IMR-90 (cell line): ENCODE measurements at regions not wholly inside any gene's neighbourhood (a gene's known extent, or its start where the extent isn't known, plus 50 kb on each side); places are given as distances from the start of the nearest gene placed in this dataset.
"Not testable (repeated sequence)": the region's sequence is repeated elsewhere in the genome, so short reads cannot be mapped to it uniquely, and the experiment has no call there.

Experiments used
- MXI1 ChIP-seq: IDR thresholded peaks from 2 replicates; pipeline ENCODE4 v1.6.1; 2012; ENCODE audit warnings: low read depth, mild to moderate bottlenecking, low read length, moderate library complexity, borderline replicate concordance
- POLR2A ChIP-seq: IDR thresholded peaks from 2 replicates; pipeline ENCODE4 v1.6.1; 2012; ENCODE audit warnings: mild to moderate bottlenecking, low read depth, low read length
- RAD21 ChIP-seq: IDR thresholded peaks from 2 replicates; pipeline ENCODE4 v1.6.1; 2012; ENCODE audit warnings: low read length, improper control_type of control experiment
- RCOR1 ChIP-seq: IDR thresholded peaks from 2 replicates; pipeline ENCODE4 v1.6.1; 2012; ENCODE audit warnings: mild to moderate bottlenecking, low read length, improper control_type of control experiment; ENCODE audit not compliant: insufficient replicate concordance
- RFX5 ChIP-seq: IDR thresholded peaks from 2 replicates; pipeline ENCODE4 v1.8.0; 2012; ENCODE audit warnings: low read depth, mild to moderate bottlenecking, low read length, moderate library complexity
- SMC3 ChIP-seq: fragments of 150-350 bp; IDR thresholded peaks from 2 replicates; pipeline ENCODE4 v1.6.1; 2016; ENCODE audit warnings: low read depth, mild to moderate bottlenecking, antibody characterized with exemption, low read length, moderate library complexity
- TF ChIP-seq, protein P1 (sequence below): fragments of 150-350 bp; IDR thresholded peaks from 2 replicates; pipeline ENCODE4 v1.6.1; 2016; ENCODE audit warnings: low read depth, mild to moderate bottlenecking, low read length, moderate library complexity, borderline replicate concordance
- TF ChIP-seq, protein P2 (sequence below): conservative IDR thresholded peaks from 2 replicates; pipeline ENCODE4 v1.5.1; 2012; ENCODE audit warnings: mild to moderate bottlenecking, low read depth, low read length, improper control_type of control experiment
- TF ChIP-seq, protein P3 (sequence below): fragments of 150-350 bp; IDR thresholded peaks from 2 replicates; pipeline ENCODE4 v1.6.1; 2017; ENCODE audit warnings: mild to moderate bottlenecking, antibody characterized with exemption, low read length, low read depth

DNA sequence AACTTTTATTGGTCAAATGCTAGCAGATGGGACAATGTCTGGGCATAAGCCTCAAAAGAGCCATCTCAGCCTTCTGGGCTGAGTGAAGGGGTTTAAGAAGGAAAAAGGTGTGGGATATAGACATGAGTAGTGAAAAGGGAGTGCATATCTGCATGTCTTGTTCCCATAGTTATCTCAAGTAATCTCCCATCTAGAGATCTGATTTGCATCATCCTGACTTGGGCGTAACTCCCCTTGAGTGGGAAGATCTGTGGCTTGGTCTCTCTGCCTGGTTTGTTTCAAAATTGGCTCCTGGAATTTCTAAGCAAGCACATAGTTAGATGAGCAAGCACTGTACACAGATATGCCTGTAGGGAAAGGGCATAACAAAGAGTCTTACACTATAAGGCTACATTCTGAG lies 228.9 kb downstream of the SPATA31A6 start:
- TF ChIP-seq RFX5, MXI1, POLR2A, SMC3, RCOR1, RAD21: not testable (repeated sequence)
- TF ChIP-seq, protein P1, sequence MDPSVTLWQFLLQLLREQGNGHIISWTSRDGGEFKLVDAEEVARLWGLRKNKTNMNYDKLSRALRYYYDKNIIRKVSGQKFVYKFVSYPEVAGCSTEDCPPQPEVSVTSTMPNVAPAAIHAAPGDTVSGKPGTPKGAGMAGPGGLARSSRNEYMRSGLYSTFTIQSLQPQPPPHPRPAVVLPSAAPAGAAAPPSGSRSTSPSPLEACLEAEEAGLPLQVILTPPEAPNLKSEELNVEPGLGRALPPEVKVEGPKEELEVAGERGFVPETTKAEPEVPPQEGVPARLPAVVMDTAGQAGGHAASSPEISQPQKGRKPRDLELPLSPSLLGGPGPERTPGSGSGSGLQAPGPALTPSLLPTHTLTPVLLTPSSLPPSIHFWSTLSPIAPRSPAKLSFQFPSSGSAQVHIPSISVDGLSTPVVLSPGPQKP, result not testable (repeated sequence)
- TF ChIP-seq, protein P2, sequence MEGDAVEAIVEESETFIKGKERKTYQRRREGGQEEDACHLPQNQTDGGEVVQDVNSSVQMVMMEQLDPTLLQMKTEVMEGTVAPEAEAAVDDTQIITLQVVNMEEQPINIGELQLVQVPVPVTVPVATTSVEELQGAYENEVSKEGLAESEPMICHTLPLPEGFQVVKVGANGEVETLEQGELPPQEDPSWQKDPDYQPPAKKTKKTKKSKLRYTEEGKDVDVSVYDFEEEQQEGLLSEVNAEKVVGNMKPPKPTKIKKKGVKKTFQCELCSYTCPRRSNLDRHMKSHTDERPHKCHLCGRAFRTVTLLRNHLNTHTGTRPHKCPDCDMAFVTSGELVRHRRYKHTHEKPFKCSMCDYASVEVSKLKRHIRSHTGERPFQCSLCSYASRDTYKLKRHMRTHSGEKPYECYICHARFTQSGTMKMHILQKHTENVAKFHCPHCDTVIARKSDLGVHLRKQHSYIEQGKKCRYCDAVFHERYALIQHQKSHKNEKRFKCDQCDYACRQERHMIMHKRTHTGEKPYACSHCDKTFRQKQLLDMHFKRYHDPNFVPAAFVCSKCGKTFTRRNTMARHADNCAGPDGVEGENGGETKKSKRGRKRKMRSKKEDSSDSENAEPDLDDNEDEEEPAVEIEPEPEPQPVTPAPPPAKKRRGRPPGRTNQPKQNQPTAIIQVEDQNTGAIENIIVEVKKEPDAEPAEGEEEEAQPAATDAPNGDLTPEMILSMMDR, result not testable (repeated sequence)
- TF ChIP-seq, protein P3, sequence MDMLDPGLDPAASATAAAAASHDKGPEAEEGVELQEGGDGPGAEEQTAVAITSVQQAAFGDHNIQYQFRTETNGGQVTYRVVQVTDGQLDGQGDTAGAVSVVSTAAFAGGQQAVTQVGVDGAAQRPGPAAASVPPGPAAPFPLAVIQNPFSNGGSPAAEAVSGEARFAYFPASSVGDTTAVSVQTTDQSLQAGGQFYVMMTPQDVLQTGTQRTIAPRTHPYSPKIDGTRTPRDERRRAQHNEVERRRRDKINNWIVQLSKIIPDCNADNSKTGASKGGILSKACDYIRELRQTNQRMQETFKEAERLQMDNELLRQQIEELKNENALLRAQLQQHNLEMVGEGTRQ, result not testable (repeated sequence)
